Osteocyte (in vitro differentiated cells): ENCODE measurements at regions not wholly inside any gene's neighbourhood (a gene's known extent, or its start where the extent isn't known, plus 50 kb on each side); places are given as distances from the start of the nearest gene placed in this dataset.
A peak's percentile ranks its signal among the peaks of the same experiment; 100 is the strongest.

ENCODE experiments used
- DNase-seq: peaks from one replicate; pipeline ENCODE4 v3.0.0; 2021; ENCODE audit warnings: mixed read lengths; ENCODE audit not compliant: unreplicated experiment; ENCODE audit errors: extremely low spot score
- H3K27ac Mint-ChIP-seq: one replicate; pipeline ENCODE4 v1.8.0; 2021; ENCODE audit warnings: mild to moderate bottlenecking, mixed read lengths; ENCODE audit not compliant: unreplicated experiment
- H3K27me3 Mint-ChIP-seq: one replicate; pipeline ENCODE4 v1.8.0; 2021; ENCODE audit warnings: mixed read lengths; ENCODE audit not compliant: unreplicated experiment
- H3K36me3 Mint-ChIP-seq: one replicate; pipeline ENCODE4 v1.8.0; 2021; ENCODE audit warnings: mixed read lengths; ENCODE audit not compliant: unreplicated experiment
- H3K4me1 Mint-ChIP-seq: one replicate; pipeline ENCODE4 v1.8.0; 2021; ENCODE audit warnings: mixed read lengths; ENCODE audit not compliant: unreplicated experiment
- H3K4me3 Mint-ChIP-seq: one replicate; pipeline ENCODE4 v1.8.0; 2021; ENCODE audit warnings: mild to moderate bottlenecking, moderate library complexity, mixed read lengths; ENCODE audit not compliant: unreplicated experiment
- H3K9me3 Mint-ChIP-seq: one replicate; pipeline ENCODE4 v1.8.0; 2021; ENCODE audit warnings: mixed read lengths; ENCODE audit not compliant: unreplicated experiment
- TF ChIP-seq, protein P1 (sequence below): fragments of 200-600 bp; sonication (generic); IDR thresholded peaks from 2 replicates; pipeline ENCODE4 v1.5.0; 2021; ENCODE audit warnings: antibody characterized with exemption, mild to moderate bottlenecking, moderate library complexity

DNA sequence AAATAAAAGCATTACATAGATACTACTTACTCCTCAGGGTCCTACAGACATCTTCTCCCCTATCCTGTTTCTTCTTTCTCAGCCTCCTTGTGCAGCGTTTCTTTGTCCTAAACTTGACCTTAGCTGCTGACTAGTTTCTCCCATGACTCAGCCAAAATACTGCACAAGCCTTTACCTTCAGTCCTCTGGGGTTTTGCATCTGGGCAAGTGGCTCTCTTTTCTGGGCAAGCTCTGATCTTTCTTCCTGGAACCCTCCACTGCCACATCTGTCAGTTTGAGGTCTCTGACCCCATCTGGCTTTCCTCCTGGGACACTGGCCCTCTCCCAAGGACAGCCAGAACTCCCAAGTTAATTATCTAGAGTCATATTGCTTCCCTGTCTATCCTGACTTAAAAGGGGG, 838.4 kb downstream of the DHX35 start:
- peak overlapping the region; percentile 56 for H3K27ac Mint-ChIP-seq
- TF ChIP-seq, protein P1, sequence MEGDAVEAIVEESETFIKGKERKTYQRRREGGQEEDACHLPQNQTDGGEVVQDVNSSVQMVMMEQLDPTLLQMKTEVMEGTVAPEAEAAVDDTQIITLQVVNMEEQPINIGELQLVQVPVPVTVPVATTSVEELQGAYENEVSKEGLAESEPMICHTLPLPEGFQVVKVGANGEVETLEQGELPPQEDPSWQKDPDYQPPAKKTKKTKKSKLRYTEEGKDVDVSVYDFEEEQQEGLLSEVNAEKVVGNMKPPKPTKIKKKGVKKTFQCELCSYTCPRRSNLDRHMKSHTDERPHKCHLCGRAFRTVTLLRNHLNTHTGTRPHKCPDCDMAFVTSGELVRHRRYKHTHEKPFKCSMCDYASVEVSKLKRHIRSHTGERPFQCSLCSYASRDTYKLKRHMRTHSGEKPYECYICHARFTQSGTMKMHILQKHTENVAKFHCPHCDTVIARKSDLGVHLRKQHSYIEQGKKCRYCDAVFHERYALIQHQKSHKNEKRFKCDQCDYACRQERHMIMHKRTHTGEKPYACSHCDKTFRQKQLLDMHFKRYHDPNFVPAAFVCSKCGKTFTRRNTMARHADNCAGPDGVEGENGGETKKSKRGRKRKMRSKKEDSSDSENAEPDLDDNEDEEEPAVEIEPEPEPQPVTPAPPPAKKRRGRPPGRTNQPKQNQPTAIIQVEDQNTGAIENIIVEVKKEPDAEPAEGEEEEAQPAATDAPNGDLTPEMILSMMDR = no peak
- peaks cover 2% of the 10 kb centered on the region for H3K36me3 Mint-ChIP-seq
- H3K9me3 Mint-ChIP-seq = peaks cover 12% of the 10 kb centered on the region
- no peak overlapping the region for H3K4me3 Mint-ChIP-seq
- peaks cover 17% of the 10 kb centered on the region for H3K4me1 Mint-ChIP-seq
- no peaks in the 10 kb centered on the region for H3K27me3 Mint-ChIP-seq
- DNase-seq = no peak

DNA sequence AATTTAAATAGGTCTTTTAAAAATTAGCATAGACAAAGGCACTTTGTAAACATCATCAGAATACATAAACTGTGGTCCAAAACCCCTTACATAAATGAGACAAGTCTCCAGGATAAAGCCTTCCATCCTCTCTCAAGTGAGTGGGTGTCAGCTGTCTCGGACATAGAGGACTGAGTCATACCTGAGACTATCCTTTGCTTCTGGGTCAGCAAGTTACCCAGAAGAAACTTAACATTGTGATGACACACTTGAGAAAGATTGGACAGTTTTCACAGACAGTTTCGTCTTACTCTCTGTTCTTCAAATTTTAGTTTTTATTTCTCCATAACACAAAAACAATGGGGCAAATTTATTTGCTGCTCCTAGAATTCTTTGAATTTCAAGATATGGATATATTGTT, 838.0 kb downstream of the DHX35 start:
- Mint-ChIP-seq H3K27ac (peak overlapping the region; percentile 56), H3K4me1 (peaks cover 17% of the 10 kb centered on the region), H3K27me3 (no peaks in the 10 kb centered on the region), H3K36me3 (peaks cover 2% of the 10 kb centered on the region), H3K9me3 (peaks cover 12% of the 10 kb centered on the region), H3K4me3 (no peak overlapping the region)
- no peak for DNase-seq
- TF ChIP-seq, protein P1 = no peak

DNA sequence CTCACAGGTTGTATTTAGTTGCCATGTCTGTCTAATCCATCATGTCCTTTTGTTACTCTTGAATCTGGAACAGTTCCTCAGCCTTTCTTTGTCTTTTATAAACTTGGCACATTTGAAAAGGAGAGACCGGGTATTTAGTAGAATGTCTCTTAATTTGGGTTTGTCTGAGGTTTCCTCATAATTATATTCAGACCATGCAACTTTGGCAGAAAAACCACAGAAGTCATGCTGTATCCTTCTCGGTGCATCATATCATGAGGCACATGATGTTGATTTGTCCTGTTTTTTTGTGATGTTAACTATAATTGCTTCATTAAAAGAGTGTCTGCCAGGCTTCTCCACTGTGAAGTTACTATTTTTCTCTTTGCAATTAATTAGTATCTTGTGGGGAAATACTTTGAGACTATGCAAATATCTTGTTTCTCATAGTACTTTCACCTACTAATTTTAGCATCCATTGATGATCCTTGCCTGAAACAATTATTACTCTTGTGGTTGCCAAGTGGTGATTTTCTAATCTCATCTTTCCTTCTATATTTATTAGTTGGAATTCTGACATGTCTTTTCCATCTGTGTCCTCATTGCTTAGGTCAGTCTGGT, 837.3 kb downstream of the DHX35 start:
- H3K4me3 Mint-ChIP-seq = no peak overlapping the region
- H3K4me1 Mint-ChIP-seq = peaks cover 17% of the 10 kb centered on the region
- H3K36me3 Mint-ChIP-seq = peaks cover 2% of the 10 kb centered on the region
- H3K27me3 Mint-ChIP-seq = no peaks in the 10 kb centered on the region
- no peak for DNase-seq
- H3K9me3 Mint-ChIP-seq = peaks cover 12% of the 10 kb centered on the region
- TF ChIP-seq, protein P1 = no peak
- no peak overlapping the region for H3K27ac Mint-ChIP-seq

DNA sequence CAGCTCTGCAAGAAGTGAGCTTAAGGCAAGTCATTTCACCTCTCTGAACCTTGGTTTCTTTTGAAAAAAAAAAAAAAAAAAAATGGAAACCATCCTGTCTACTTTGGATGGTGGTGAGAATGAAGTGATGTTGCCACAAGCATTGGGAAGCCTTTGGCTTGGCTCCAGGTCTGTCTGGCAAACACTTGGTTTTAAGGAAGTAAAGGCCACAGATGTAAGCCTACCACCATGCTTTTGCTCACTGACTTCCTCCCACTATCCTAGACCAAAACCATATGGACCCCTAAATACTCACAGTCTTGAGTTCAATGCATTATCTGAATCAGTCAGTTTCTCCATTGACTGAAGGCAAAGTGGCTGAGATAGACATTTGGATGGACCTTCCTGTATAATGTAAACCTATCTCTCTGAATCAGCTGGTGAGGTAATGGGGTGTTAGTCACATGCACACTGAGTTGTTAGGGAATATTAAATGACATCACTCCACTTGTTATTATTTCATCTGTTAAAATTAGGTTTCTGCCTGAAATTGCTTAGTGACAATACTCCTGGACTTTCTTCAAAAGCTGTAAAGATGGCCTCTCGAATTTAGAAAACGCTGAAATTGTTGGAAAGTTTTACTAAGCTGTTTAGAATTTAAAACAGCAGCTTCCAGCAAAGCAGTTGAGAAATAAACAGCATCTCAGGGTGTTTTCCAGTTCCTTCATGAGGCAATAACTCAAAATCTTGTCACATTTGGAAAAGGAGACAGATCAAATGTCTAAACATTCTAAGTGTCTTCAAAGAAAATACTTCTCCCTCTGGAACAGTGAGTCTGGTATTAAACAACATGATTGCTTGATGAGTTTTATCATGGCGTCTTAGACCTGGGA, 833.5 kb downstream of the DHX35 start:
- no peak for DNase-seq
- Mint-ChIP-seq H3K4me1 (peaks cover 10% of the 10 kb centered on the region), H3K27me3 (peaks cover 2% of the 10 kb centered on the region), H3K4me3 (no peak overlapping the region), H3K9me3 (peaks cover 12% of the 10 kb centered on the region), H3K27ac (no peak overlapping the region), H3K36me3 (peaks cover 2% of the 10 kb centered on the region)
- TF ChIP-seq, protein P1 = no peak

DNA sequence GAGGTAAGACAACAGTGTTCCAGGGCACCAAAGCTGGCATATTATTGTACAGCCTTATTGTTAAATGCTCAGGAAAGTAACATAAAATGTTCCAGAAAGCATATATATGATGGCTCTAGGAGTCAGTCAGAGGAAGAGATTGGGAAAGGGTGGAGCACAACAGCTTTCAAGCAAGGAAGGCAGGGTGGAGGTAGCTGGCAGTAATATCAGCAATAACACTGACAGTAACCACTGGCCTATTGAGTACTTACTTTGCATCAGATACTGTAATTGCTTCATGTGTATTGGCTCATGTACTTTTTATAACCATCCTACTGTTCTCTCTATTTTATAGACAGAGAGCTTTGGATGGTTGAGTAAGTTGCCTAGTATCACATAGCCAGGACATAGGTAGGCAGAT, 830.2 kb downstream of the DHX35 start:
- Mint-ChIP-seq H3K27ac (no peak overlapping the region), H3K27me3 (peaks cover 5% of the 10 kb centered on the region), H3K4me3 (no peak overlapping the region), H3K4me1 (peaks cover 4% of the 10 kb centered on the region), H3K36me3 (no peaks in the 10 kb centered on the region), H3K9me3 (no peaks in the 10 kb centered on the region)
- TF ChIP-seq, protein P1 = no peak
- DNase-seq = no peak
